GM12878 (cell line): ENCODE measurements at regions not wholly inside any gene's neighbourhood (a gene's known extent, or its start where the extent isn't known, plus 50 kb on each side); places are given as distances from the start of the nearest gene placed in this dataset.

Experiments
- ATAC-seq: fragments of 200-7000 bp; cut with Tn5 transposase; 3 replicates; pipeline ENCODE4 v1.9.1; 2020; ENCODE audit warnings: mild to moderate bottlenecking, moderate library complexity
- BruUV-seq: library from RNA; stranded (reverse); fragments of 400-500 nt; replicated peaks from 2 replicates; lab custom pipeline; 2021; lab: Mats Ljungman, UMichigan
- CTCF ChIA-PET: fragments of 300-600 bp; sonication (Branson Sonifier 250); formaldehyde crosslinking; extraction: SDS; loops from one replicate; lab custom pipeline; 2021; ENCODE audit warnings: inconsistent platforms; lab: Yijun Ruan, JAX
- POLR2A ChIA-PET: fragments of 350-600 bp; formaldehyde crosslinking; extraction: SDS; loops from one replicate; lab custom pipeline; 2021; ENCODE audit warnings: inconsistent platforms; lab: Charles Lee
- RAD21 ChIA-PET: fragments of 300-600 bp; sonication (Branson Sonifier 250); formaldehyde crosslinking; loops from one replicate; lab custom pipeline; 2023; ENCODE audit warnings: antibody characterized with exemption; ENCODE audit not compliant: unreplicated experiment; lab: Charles Lee
- SMC1A ChIA-PET: fragments of 300-600 bp; sonication (Branson Sonifier 250); formaldehyde crosslinking; loops from one replicate; lab custom pipeline; 2023; ENCODE audit not compliant: unreplicated experiment, uncharacterized antibody; lab: Charles Lee
- DNase-seq: peaks from one replicate; pipeline ENCODE4 v3.0.0-alpha.2; 2011; ENCODE audit warnings: low read depth, low spot score
- FAIRE-seq: peaks from 3 replicates; lab custom pipeline; 2011; peaks lifted over from hg19 to GRCh38; lab: Jason Lieb, UNC
- H2AFZ ChIP-seq: 2 replicates; pipeline ENCODE4 v1.6.0; 2011; ENCODE audit warnings: low read depth, low read length, control low read depth; ENCODE audit not compliant: control insufficient read depth
- H3K27ac ChIP-seq: 2 replicates; pipeline ENCODE4 v1.5.1; 2011; ENCODE audit warnings: control low read depth; ENCODE audit not compliant: control insufficient read depth, insufficient read depth
- H3K27me3 ChIP-seq, 2 experiments: replicated peaks in 1 of 2; 2 replicates each; pipeline versions ENCODE4 v1.6.0 to v1.6.1; 2011; ENCODE audit warnings: low read length in 1 of 2; ENCODE audit not compliant: control insufficient read depth in 2 of 2, insufficient read depth in 2 of 2
- H3K36me3 ChIP-seq, 2 experiments: 2 replicates each; pipeline ENCODE4 v1.5.1; 2011; ENCODE audit warnings: low read length in 1 of 2; ENCODE audit not compliant: control insufficient read depth in 2 of 2, insufficient read depth in 2 of 2
- H3K4me1 ChIP-seq: 2 replicates; pipeline ENCODE4 v1.6.1; 2011; ENCODE audit warnings: mild to moderate bottlenecking, low read length, moderate library complexity, mixed read lengths; ENCODE audit not compliant: control insufficient read depth, insufficient read depth
- H3K4me2 ChIP-seq: 2 replicates; pipeline ENCODE4 v1.6.0; 2011; ENCODE audit warnings: control low read depth; ENCODE audit not compliant: control insufficient read depth, insufficient read depth
- H3K4me3 ChIP-seq: fragments of 200-600 bp; sonication (generic); 2 replicates; pipeline ENCODE4 v1.5.1; 2016
- H3K79me2 ChIP-seq: 2 replicates; pipeline ENCODE4 v1.6.0; 2011; ENCODE audit warnings: low read length; ENCODE audit not compliant: control insufficient read depth, insufficient read depth
- H3K9ac ChIP-seq: 2 replicates; pipeline ENCODE4 v1.8.0; 2011; ENCODE audit warnings: low read length, control low read depth, mixed read lengths; ENCODE audit not compliant: control insufficient read depth, insufficient read depth
- H3K9me3 ChIP-seq: replicated peaks from 3 replicates; pipeline ENCODE4 v1.5.1; 2011; ENCODE audit warnings: mild to moderate bottlenecking, low read length; ENCODE audit not compliant: control insufficient read depth, insufficient read depth
- H4K20me1 ChIP-seq: 2 replicates; pipeline ENCODE4 v1.6.0; 2011; ENCODE audit not compliant: control insufficient read depth, insufficient read depth
- BHLHE40 ChIP-seq, 2 experiments: fragments of 450-650 bp in 1 of 2; IDR thresholded peaks; 2 replicates each; pipeline ENCODE4 v1.6.1; 2011 to 2017; ENCODE audit warnings: low read depth in 2 of 2, borderline replicate concordance in 1 of 2, improper control_type of control experiment in 1 of 2, low read length in 1 of 2, mild to moderate bottlenecking in 1 of 2
- DPF2 ChIP-seq: fragments of 450-650 bp; IDR thresholded peaks from 2 replicates; pipeline ENCODE4 v1.6.1; 2017; ENCODE audit warnings: mild to moderate bottlenecking
- E2F8 ChIP-seq: fragments of 450-650 bp; IDR thresholded peaks from 2 replicates; pipeline ENCODE4 v1.6.1; 2018; ENCODE audit warnings: mild to moderate bottlenecking, low read depth, moderate library complexity; ENCODE audit not compliant: partially characterized antibody
- FOXM1 ChIP-seq: IDR thresholded peaks from 2 replicates; pipeline ENCODE4 v1.6.1; 2012; ENCODE audit warnings: low read depth, mild to moderate bottlenecking, inconsistent platforms, low read length, moderate library complexity
- GATAD2B ChIP-seq: fragments of 450-650 bp; conservative IDR thresholded peaks from 2 replicates; pipeline ENCODE4 v1.6.1; 2017; ENCODE audit warnings: low read depth, mild to moderate bottlenecking, moderate library complexity
- RFX5 ChIP-seq: IDR thresholded peaks from 2 replicates; pipeline ENCODE4 v1.6.1; 2011; ENCODE audit warnings: low read depth, low read length, improper control_type of control experiment
- SUZ12 ChIP-seq: fragments of 200-600 bp; sonication (generic); IDR thresholded peaks from one replicate; pipeline ENCODE4 v1.6.1; 2018; ENCODE audit warnings: antibody characterized with exemption, mild to moderate bottlenecking; ENCODE audit not compliant: unreplicated experiment
- TCF12 ChIP-seq: IDR thresholded peaks from 2 replicates; pipeline ENCODE4 v1.6.1; 2011; ENCODE audit warnings: low read depth, mild to moderate bottlenecking, low read length
- in situ Hi-C: fragments of 300-500 bp; cut with MboI; formaldehyde crosslinking; loops from 9 replicates; pipeline ENCODE4 v1.14.3; 2018; ENCODE audit warnings: mixed read lengths
- intact Hi-C: fragments of 100-400 bp; cut with micrococcal nuclease; formaldehyde crosslinking; loops from one replicate; pipeline ENCODE4 v1.14.2; 2022; ENCODE audit not compliant: unreplicated experiment

DNA sequence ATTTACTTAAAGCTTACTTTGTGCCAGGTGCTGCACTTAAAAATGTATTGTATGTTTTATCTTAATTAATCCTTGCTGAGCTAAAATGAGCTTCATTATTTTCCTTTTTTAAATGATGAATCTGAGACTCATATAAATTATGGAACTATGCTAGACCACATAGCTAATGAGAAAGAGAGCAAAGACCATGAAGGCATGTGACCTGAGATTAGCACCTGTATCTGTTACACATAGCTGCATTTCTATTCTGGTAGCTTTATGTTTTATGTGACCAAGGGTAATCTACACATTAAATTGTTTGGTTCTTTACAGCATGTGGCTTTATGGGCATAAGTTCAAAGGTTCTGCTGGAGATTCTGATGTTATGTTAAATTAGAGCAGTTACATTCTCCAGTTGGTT is 839.1 kb upstream of the SORCS1 start (continued):
- TF ChIP-seq BHLHE40 (IDR thresholded peaks at IDR 0.05; ENCODE audit: borderline replicate concordance in 1 of 2, low read depth in 2 of 2, low read length in 1 of 2) (peak; percentile 24 to 66; a peak in 1 of 4 replicates), SUZ12 (no peak)

GRCh38 chr10:108003061-108003460 is 838.6 kb upstream of the SORCS1 start:
- no peak for DNase-seq
- in situ Hi-C loops, result no loop called here
- no peak for TF ChIP-seq DPF2
- TF ChIP-seq FOXM1, result no peak
- no peak for TF ChIP-seq GATAD2B
- TF ChIP-seq E2F8, result no peak
- no peak for TF ChIP-seq RFX5
- TF ChIP-seq TCF12, result no peak
- TF ChIP-seq, all 136 proteins: peak for 0
- no peak overlapping the region for H3K4me3 ChIP-seq
- no TSS peak for BruUV-seq
- ChIA-PET SMC1A (interaction anchor here (0.6 to 2.7 kb wide), 22 partner anchors 11 to 346 kb away, joined by 3 to 15 read pairs (median 4); no protein-coding TSS in a partner anchor), CTCF (interaction anchor here (0.6 to 1.8 kb wide), 3 partner anchors 11 to 201 kb away, joined by 3 to 6 read pairs (median 4); no protein-coding TSS in a partner anchor), POLR2A (interaction anchor here (1.4 to 4.4 kb wide), 3 partner anchors 9 to 33 kb away, joined by 3 to 15 read pairs (median 3); no protein-coding TSS in a partner anchor), RAD21 (interaction anchor here (0.6 to 2.0 kb wide), 11 partner anchors 11 to 139 kb away, joined by 3 to 12 read pairs (median 4); no protein-coding TSS in a partner anchor)
- H3K9ac ChIP-seq, result no peak overlapping the region
- H3K4me1 ChIP-seq, result no peaks in the 10 kb centered on the region; the same call in 1 of the 2 replicates
- no peaks in the 10 kb centered on the region for H3K79me2 ChIP-seq
- H3K36me3 ChIP-seq, result no peaks in the 10 kb centered on the region
- H3K4me2 ChIP-seq, result no peak overlapping the region
- intact Hi-C loops, result loop anchor here (5.0 to 10.0 kb wide), 3 partner anchors 79 to 1071 kb away; no protein-coding TSS in a partner anchor
- ATAC-seq (peak; percentile 60), FAIRE-seq (no peak)
- H2AFZ ChIP-seq, result no peak overlapping the region
- peaks cover 2% of the 10 kb centered on the region; the same call in 1 of the 3 replicates for H3K9me3 ChIP-seq
- no peaks in the 10 kb centered on the region for H4K20me1 ChIP-seq
- H3K27ac ChIP-seq, result no peak overlapping the region
- H3K27me3 ChIP-seq, result no peaks in the 10 kb centered on the region
